LNCaP clone FGC (cell line): ENCODE measurements at regions not wholly inside any gene's neighbourhood (a gene's known extent, or its start where the extent isn't known, plus 50 kb on each side); places are given as distances from the start of the nearest gene placed in this dataset.
"Not testable (repeated sequence)": the region's sequence is repeated elsewhere in the genome, so short reads cannot be mapped to it uniquely, and the experiment has no call there.

Experiments used
- DNase-seq: peaks from one replicate; pipeline ENCODE4 v3.0.0-alpha.2; 2011; ENCODE audit warnings: low read depth
- H3K4me3 ChIP-seq: 2 replicates; pipeline ENCODE4 v1.5.1; 2011; ENCODE audit warnings: mild to moderate bottlenecking, low read depth, low read length, control low read depth
- CTCF ChIP-seq: IDR thresholded peaks from 2 replicates; pipeline ENCODE4 v1.5.1; 2012; ENCODE audit warnings: mild to moderate bottlenecking; ENCODE audit not compliant: control insufficient read depth, insufficient read depth; ENCODE audit errors: extremely low read depth

DNA sequence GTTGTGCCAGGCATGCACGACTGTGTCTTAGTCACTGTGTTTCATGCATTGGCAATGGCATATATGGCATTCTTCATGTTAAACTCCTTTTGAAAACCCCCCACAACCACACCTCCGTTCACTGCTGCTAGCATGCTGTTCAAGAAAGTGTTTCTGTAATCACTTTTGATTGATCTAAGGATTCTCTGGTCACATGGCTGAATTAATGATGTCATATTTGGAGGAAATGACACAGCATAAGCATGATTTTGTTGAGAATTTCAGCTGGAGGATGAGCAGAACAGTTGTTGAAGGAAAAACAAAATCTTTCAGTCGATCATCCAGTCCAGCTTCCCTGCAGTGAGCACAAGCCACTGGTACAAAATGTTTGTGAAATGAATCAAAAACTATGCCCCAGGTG lies 203.5 kb upstream of the ECI2 start:
- DNase-seq = no peak
- H3K4me3 ChIP-seq = no peak overlapping the region
- TF ChIP-seq CTCF = no peak

DNA sequence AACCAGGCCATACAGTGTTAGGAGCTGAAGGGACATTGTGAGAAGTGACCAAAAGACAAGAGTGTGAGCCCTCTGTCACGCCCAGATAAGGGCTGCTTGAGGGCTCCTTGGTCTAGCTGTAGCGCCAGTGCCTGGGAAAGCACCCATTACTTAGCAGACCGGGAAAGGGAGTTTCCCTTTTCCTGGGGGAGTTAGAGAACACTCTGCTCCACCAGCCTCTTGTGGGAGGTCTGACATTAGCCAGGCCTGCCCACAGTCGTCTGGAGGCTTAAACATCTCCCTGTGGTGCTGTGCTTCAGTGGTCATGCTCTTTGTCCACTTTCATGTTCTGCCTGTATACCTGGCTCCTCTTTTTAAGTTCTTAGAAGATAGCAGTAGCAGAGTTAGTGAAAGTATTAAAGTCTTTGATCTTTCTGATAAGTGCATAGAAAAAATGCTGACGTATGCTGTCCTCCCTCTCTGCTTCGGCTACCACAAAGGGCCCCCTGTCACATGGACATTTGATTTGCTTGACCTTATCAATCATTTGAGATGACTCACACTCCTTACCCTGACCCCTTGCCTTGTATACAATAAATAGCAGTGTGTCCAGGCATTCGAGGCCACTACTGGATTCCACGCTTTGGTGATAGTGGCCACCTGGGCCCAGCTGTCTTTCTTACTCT lies 201.5 kb upstream of the ECI2 start:
- no peak overlapping the region for H3K4me3 ChIP-seq
- no peak for DNase-seq
- TF ChIP-seq CTCF = no peak

- TF ChIP-seq CTCF = no peak
- H3K4me3 ChIP-seq = no peak overlapping the region
- no peak for DNase-seq
Observed at GRCh38 chr6:4336084-4336483, 200.7 kb upstream of the ECI2 start.

- not testable (repeated sequence) for DNase-seq, H3K4me3 ChIP-seq
Observed at GRCh38 chr6:4334158-4334740, 198.9 kb upstream of the ECI2 start.

DNA sequence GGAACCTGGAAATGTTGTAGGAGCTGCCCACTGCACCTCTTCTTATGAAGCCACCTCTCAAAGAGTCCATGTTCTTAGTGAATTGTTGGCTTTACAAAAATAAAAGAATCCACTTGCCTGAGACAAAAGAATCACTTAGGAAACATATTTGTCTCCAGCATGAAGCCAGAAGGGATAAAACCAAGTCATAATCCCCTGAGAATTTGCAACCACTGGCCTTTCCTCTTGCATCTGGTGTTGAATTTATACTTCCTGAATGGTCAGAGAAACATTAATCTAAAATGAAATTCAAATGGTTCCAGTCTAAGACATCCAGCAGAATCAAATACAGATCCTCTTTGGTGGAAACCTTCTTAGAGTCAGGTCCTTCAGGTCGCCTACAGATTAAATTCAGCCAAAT lies 192.5 kb upstream of the ECI2 start:
- H3K4me3 ChIP-seq = no peak overlapping the region
- TF ChIP-seq CTCF = no peak
- no peak for DNase-seq

DNA sequence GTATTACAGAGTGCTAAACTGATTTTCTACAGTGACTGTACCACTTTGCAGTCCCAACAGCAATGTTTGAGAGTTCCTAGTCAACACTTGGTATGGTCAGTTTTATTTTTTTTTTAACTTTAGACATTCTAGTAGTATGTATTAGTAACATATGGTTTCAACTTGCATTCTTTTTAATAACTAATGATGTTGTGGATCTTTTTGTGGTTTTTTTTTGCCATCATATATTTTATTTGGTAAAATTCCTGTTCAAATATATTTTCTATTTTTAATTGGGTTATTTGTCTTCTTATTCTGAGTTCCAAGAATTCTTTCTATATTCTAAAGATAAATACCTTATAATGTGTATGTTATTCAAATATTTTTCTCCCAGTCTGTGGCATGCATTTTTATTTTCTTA lies 189.4 kb upstream of the ECI2 start:
- no peak overlapping the region for H3K4me3 ChIP-seq
- DNase-seq = no peak
- no peak for TF ChIP-seq CTCF

DNA sequence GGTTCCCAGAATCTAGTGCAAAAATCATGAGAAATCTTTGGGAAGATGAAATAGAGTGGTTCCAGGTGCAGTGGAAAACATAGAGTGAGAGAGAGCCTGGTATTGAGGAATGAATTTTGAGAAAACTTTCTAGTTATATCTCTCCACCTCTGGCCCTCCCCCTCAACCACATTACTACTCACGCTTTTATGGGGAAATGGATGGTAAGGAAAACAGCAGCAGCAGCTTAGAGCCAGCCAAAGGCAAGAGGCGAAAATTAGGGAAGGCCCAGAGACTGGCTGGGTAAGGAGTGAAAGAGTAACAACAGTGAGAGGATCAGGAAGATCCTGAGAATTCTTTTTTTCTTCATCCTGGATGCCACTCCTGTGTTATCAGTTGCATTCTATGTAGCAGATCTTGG lies 187.9 kb upstream of the ECI2 start:
- no peak overlapping the region for H3K4me3 ChIP-seq
- TF ChIP-seq CTCF = no peak
- DNase-seq = no peak
